ENCODE measurements at regions not wholly inside any gene's neighbourhood (a gene's known extent, or its start where the extent isn't known, plus 50 kb on each side); places are given as distances from the start of the nearest gene placed in this dataset.

- TF ChIP-seq, protein P1, sequence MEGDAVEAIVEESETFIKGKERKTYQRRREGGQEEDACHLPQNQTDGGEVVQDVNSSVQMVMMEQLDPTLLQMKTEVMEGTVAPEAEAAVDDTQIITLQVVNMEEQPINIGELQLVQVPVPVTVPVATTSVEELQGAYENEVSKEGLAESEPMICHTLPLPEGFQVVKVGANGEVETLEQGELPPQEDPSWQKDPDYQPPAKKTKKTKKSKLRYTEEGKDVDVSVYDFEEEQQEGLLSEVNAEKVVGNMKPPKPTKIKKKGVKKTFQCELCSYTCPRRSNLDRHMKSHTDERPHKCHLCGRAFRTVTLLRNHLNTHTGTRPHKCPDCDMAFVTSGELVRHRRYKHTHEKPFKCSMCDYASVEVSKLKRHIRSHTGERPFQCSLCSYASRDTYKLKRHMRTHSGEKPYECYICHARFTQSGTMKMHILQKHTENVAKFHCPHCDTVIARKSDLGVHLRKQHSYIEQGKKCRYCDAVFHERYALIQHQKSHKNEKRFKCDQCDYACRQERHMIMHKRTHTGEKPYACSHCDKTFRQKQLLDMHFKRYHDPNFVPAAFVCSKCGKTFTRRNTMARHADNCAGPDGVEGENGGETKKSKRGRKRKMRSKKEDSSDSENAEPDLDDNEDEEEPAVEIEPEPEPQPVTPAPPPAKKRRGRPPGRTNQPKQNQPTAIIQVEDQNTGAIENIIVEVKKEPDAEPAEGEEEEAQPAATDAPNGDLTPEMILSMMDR (conservative IDR thresholded peaks at IDR 0.05; ENCODE audit: low read length): no peak
- TF ChIP-seq EZH2phosphoT487 (IDR thresholded peaks at IDR 0.05; ENCODE audit: borderline replicate concordance): no peak
Measured at GRCh38 chr9:94181408-94182181, 77.5 kb upstream of the ZNF169 start.
